GM12891 (cell line): ENCODE measurements at regions not wholly inside any gene's neighbourhood (a gene's known extent, or its start where the extent isn't known, plus 50 kb on each side); places are given as distances from the start of the nearest gene placed in this dataset.

Experiments
- PAX5 ChIP-seq: IDR thresholded peaks from 2 replicates; pipeline ENCODE4 v1.6.1; 2011; ENCODE audit warnings: low read length, moderate library complexity, mild to moderate bottlenecking; ENCODE audit not compliant: insufficient read depth, severe bottlenecking
- POLR2A ChIP-seq: IDR thresholded peaks from 2 replicates; pipeline ENCODE4 v1.6.1; 2011; ENCODE audit warnings: low read depth, low read length, control low read depth
- POLR2AphosphoS5 ChIP-seq: IDR thresholded peaks from 2 replicates; pipeline ENCODE4 v1.6.1; 2011; ENCODE audit warnings: low read depth, low read length, control low read depth
- SPI1 ChIP-seq: IDR thresholded peaks from 2 replicates; pipeline ENCODE4 v1.6.1; 2011; ENCODE audit warnings: low read depth, low read length, control low read depth
- TAF1 ChIP-seq: IDR thresholded peaks from 2 replicates; pipeline ENCODE4 v1.6.1; 2011; ENCODE audit warnings: low read depth, low read length, control low read depth

GRCh38 chr2:182585430-182585829 is 130.6 kb upstream of the DNAJC10 start:
- TF ChIP-seq POLR2A (no peak), TAF1 (no peak), POLR2AphosphoS5 (no peak), PAX5 (no peak), SPI1 (no peak)
